T-helper 9 cell (primary cell): ENCODE measurements at regions not wholly inside any gene's neighbourhood (a gene's known extent, or its start where the extent isn't known, plus 50 kb on each side); places are given as distances from the start of the nearest gene placed in this dataset.

ENCODE experiments used
- DNase-seq: peaks from one replicate; pipeline ENCODE4 v3.0.0-alpha.2; 2020

DNA sequence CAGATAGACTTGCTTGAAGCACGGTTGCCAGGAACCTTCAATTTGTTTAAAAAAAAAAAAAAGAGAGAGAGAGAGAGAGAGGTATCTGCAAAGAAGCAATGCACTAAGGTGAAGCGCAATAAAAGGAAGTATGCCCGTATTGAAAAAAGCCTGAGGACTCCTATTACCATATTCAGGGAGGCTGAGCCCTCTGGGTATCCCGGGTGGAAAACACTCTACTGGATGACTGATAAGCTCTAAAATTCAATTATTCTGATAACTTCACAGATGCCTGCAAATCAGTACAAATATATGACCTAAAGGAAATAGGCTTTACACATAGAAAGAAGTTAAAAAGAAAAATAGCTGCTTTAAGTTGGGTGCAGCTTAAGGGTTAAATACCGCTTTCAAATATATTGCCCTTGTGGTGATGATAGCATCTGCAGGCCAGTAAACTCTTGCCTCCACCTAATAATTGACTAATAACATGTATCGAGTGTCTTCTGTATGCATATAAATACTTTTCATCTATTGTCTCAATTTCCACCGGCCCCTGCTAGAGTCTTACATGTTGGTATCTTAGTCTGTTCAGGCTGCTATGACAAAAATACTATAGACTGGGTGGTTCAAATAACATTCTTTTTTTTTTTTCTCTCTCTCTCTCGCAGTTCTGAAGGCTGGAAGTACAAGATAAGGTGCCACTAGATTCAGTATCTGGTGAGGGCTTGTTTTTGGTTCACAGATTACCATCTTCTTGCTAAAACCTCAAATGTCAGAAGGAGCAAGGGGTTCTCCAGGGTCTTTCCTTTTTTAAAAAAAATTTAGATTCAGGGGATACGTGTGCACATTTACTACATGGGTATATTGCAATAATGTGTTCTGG is 187.4 kb upstream of the JARID2 start:
- DNase-seq, result no peak

DNA sequence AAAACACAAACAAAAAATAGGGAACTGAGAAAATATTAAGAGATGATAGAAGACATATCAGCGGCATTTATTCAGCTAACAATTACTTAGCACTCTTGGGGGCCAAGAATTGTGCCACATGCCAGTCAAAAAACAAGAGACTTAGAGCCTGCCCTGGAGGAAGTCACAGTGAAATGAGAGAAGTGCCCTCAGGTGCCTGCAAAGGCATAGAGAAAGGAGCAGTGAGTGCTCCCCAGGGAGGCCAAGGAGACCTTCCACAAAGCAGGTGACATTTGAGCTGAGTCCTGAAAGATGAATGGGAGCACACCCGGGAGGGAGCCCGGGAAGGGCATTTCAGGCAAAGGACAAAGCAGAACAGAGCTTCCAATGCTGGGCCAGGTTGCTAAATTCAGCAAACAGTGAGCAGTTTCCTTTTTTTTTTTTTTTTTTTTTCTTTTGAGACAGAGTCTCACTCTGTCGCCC is 184.7 kb upstream of the JARID2 start:
- no peak for DNase-seq

DNA sequence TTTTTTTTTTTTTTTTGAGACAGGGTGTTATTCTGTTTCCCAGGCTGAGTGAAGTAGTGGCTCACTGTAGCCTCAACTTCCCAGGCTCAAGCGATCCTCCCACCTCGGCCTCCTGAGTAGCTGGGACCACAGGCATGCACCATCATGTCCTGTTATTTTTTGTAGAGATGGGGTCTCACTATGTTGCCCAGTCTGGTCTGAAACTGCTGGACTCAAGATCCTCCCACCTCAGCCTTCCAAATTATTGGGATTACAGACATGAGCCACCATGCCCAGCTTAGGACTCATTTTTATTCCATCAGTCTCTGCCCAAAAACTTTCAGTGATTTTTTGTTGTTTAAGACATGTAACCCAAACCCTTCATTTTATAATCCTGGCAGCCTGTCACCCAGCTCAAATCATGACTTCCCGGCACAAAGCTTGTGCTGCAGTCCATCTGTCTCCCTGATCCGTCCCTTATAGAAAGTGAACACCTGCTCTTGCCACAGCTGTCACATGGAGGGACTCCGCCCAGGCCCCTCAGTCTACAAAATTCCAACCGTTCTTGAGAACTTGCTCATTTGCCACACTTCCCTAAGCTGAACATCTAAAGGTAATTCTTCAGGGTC is 183.9 kb upstream of the JARID2 start:
- no peak for DNase-seq

DNA sequence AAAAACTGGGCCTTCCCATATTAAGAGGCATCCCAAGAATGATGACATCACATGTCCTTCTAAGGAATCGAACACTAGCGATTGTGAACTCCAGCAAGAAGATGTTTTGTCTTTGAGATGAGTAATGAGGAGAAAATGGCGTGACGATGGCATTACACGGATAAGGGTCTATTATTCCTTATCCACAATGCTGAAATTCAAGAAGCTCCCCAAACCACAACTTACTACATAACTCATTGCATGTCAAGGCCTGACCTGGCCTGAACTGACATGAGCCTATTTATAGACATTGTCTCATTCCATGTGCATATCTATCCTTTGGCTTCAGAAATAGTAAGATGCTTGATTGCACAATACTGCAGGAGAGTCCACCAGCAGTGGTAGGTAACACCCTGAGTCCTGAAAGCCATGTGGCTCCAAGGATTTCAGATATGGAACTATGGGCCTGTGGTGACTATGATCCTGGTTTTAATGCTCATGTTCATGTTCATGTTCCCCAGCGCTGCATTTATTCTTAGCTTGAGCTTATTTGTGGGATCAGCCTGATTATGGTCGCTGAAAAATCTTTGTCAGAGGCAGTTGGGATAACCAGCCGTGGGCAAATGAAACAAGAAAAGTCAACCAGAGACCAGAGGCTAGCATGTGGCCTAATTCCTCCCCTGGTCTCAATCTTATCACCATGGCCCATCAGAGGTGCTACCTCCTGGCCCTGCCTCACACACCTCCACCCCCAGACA is 183.2 kb upstream of the JARID2 start:
- no peak for DNase-seq

DNA sequence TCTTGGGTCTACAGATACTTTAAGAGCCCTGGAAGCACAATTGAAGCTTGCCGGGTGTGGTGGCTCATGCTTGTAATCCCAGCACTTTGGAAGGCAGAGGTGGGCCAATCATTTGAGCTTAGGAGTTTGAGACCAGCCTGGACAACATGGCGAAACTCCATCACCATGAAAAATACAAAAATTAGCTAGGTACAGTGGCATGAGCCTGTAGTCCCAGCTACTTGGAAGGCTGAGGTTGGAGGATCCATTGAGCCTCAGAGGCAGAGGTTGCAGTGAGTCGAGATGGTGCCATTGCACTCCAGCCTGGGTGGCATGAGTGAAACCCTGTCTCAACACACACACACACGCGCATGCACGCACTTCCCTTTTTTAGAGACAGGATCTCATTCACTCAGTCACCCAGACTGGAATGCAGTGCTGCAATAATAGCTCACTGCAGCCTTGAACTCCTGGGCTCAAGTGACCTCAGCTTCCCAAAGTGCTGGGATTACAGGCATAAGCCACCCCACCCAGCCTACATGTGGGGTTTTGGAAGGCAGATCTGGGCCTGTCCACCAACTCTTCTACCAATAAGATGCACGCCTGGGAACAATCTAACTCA is 182.5 kb upstream of the JARID2 start:
- no peak for DNase-seq

DNA sequence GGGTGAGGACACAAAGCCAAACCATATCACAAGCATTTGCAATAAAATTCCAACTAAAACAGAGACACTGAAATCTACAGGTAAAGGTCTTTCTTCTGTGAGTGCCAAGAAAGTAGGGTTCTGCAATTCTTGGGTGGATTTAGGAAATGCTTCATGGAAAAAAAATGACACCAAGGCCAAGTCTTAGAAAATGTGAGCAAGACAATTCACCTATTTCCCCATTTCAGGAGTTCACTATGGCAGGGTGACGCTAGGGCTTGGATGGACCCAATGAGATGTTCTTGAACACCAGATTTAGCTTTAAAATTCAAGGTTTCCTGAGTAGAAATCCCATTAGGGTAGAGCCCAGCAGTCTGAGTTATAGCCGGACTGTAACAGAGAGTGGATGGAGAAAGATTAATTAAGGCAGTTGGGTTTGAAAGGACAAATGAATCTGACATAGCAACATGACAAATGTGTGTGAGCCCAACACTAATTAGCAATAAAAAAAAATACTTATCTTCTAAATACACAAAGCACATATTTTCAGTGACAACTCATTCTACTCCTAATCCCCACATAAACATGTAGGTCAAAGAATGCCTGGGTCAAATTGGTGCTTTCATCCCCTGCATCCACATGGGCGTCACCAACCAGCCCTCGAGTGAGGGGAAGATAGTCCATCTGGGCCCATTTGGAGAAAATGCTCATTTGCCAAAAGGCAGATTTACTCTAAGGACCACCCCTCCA is 180.4 kb upstream of the JARID2 start:
- DNase-seq, result no peak

DNA sequence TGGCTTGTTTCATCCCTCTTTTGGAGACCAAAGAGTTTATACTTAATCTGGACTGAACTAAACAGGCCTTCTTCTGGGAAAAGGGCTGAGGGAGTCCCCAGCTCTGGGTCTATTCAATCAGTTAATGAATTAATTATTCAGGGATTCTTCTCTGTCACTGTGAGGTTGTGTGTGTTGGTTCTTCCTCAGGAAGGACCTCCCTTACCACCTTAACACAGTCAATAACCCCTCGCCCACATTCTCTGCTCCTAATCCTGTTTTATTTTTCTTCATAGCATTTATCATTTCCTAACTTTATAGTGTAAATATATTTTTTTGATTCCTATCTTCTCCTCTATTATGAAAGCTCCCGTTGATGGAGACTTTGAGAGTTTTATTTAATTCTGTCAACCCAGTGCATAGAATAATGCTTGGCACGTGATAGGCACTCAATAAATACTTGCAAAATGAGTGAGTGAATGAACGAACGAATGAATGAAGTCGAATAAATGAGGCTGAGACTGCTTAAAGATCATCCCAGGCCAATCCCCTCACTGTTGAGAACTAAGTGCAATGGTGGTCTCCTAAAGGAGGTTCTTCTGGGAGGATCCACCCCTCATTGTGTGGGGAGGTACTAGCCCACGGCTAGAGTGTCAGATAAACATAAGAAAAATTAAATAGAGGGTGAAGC is 179.6 kb upstream of the JARID2 start:
- DNase-seq, result no peak

DNA sequence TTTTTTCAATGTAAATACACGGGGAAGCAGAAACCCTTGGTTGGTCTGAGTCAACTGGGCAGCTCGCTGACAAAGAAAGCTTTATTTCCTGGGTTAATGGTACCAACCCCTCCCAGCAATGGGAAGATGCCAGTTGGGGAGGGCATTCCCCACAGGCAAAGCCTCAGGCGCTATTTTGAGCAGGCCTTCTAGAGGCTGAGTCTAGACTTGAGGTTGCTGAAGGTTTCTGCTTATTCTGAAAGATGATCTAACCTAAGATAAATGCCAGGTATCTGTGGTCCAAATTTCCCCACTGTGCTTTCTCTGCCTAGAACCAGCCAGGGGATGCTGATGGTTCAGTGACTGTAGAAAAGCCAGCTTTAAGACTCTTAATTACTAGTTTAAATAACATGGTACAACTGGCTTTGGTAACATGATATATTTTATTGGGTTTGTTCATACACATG is 172.5 kb upstream of the JARID2 start:
- no peak for DNase-seq

DNA sequence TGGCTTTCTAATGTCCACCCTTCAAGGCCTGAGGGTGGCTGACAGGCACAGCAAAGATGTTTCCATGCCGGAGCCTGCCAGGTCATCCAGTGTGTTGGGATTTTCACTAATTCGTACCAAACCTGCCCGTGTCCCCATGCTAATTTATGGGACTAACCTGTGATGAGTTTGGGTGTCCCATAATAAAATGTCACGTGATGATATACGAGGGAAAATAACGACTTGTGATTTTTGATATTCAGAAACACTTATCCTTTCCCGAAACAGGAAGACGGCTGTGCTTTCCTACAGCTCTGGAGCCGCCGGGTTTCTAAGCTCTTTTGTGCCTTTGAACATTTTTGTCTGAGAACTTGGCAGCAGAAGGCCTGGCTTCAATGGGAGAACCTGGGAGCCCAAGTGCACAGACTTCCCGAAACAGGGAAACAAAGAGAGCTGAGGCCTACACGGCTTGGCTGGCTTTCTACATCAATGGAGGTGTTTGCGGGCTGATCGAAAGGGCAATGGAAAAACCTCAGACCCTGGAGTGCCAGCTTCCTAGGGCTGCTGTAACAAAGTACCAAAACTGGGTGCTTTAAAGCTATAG is 171.9 kb upstream of the JARID2 start:
- DNase-seq, result no peak

DNA sequence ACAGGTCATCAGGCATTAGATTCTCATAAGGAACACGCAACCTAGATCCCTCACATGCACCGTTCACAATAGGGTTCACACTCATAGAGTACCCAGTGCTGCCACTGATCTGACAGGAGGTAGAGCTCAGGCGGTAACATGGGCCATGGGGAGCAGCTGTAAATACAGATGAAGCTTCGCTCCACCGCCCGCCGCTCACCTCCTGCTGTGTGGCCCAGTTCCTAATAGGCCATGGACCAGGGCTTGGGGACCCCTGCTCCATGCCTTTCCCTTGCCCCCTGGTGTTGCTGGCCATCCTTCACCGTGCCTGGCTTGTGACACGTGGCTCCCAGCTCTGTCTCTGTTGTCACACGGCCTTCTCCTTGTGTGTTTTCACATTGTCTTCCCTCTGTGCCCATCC is 171.1 kb upstream of the JARID2 start:
- no peak for DNase-seq

DNA sequence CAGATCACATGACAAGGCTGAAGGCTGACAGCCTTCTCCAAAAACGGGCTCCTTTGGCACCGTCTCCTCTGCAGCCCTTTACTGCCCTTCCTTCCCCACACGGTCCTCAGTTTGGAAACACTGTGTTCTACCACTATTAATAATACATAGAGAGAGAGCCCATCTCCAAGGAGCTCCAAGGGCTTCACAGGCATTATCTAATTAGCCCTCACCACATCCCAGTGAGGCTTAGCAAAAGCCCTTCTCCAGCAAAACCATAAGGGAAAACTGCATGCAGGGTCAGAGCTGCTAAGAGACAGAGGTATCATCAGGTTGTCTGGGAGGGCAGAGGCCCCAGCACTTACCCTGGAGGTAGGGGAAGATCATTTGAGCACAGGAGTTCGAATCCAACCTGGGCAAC is 169.3 kb upstream of the JARID2 start:
- DNase-seq, result no peak

DNA sequence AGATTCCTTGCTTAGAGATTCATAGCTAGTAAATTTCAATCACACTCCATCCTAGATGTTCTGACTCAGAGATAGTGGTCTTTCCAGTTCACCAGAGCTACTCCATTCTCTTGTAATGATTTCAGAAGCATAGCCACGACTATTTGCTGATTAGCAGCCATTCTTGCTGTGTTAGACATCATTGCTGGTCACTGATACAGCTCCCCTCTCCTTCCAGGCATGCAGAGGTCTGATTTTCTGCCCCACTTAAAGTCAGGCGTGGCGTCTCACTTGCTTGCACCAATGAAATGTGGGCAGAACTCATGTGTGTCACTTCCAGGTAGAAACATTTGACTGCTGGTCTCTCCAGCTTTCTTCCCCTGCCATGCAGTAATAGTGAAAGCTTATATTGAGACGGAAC is 168.9 kb upstream of the JARID2 start:
- DNase-seq, result no peak

DNA sequence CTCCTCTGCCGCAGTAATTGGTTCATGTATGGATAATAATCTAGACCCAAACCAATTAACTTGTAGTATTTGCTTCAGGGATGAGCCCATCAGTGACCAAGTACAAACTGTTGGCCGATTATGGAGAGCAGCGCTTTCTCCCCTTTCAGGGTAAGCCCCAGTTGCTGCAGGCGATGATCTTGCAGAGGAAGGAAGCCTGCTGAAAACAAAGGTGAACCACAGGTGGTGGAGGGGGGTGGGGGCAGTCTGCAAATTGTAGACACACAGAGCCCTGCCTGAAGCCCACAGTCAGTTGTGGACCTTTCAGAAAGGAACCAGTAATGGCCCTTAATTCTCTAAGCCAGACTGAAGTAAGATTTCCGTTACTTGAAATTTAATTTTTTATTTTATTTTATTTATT is 167.9 kb upstream of the JARID2 start:
- DNase-seq, result no peak

DNA sequence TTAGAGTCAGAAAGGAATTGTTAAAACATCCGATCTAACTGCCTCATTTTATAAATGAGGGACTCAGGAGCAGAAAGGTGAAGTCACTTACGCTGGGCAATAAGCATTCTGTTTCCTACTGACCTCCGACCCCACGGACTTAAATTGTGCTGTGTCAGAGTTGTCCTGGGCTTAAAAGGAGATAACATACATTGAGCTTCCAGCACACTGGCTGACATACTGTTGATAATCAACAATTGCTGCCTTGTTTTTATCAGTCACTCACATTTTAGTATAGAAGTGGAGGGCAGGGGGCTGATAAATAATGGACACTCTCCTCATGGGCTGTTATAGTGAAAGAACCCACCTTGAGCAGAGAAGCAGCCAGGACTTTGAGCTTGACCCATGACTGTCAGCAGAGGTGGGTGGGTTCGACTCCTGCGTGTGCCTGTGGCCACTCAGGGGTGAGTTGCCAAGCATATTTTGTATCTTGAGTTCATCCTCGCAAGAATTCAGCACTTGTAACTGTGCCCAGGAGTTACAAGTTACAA is 166.5 kb upstream of the JARID2 start:
- no peak for DNase-seq

DNA sequence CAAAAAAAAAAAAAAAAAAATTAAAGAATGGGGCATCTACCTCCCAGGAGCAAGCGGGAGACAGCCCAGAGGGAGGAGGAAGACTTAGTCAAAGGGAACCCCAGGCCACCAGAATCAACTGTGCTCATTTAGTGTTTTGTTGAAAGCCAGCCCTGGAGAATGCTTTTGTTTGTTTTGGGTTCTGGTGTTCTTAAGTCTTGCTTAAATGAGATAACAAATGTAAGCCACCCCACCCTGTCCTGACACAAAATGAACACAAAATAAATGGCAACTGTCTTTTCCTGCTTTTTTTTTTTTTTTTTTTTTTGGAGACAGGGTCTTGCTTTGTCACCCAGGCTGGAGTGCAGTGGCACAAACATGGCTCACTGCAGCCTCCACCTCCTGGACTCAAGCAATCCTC is 165.0 kb upstream of the JARID2 start:
- DNase-seq, result no peak

DNA sequence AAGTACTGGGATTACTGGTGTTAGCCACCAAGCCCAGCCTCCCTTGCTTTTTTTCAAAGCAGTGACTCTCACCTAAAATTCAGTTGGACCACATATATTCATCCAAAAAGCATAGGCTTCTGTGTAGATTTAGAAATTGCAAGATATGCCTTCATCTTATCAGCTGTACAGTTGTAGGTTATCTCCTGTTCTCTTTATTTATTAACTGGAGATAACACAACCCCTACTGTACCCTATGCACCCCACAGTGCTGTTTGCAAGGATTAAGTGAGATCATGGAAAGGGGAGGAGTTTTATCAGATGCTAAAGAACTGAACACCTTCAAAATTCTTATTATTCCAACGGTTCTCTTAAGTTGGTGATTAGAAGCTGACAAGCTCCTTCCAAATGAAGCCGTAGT is 164.4 kb upstream of the JARID2 start:
- no peak for DNase-seq

DNA sequence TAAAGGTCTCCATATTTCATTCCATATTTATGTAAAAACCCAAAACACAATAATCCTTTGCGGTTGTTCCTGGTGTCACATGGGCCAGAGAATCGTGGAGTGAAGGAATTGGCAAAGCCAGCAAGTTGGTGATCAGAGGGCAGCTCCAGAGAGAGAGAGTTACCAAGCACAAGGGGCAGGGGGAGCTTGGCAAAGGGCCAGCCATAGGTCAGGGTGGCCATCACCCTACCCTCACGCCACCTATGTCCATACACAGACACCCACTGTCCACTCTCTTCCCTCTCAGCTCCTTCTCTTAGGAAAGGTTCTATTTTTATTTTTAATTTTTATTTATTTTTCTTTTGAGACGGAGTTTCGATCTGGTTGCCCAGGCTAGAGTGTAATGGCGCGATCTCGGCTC is 163.2 kb upstream of the JARID2 start:
- no peak for DNase-seq

DNA sequence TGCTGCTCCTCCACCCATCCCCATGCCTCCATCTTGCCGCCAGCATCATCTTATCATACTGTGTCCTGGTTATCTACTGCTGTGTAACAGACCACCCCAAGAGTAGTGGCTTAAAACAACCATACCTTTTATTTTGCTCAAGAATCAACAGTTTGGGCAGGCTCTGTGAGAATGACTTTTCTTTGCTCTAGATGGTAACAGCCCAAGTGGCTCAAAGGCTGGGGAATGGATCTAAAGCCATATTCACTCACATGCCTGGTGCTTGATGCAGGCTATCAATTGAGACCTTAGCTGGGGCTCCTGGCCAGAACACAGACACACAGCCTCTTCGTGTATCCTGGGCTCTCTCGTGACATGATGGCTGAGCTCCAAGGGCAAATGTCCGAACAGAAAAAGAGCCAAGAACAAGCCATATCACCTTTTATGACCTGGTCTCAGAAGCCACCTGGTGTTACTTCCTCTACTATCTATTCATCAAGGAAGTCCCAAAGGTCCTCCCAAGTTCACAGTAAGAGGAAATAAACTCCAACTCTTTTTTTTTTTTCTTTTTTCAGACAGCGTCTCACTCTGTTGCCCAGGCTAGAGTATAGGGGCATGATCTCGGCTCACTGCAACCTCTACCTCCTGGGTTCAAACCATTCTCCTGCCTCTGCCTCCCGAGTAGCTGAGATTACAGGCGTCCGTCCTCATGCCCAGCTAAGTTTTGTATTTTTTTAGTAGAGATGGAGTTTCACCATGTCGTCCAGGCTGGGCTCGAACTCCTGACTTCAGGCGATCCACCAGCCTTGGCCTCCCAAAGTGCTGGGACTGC is 159.3 kb upstream of the JARID2 start:
- no peak for DNase-seq

DNA sequence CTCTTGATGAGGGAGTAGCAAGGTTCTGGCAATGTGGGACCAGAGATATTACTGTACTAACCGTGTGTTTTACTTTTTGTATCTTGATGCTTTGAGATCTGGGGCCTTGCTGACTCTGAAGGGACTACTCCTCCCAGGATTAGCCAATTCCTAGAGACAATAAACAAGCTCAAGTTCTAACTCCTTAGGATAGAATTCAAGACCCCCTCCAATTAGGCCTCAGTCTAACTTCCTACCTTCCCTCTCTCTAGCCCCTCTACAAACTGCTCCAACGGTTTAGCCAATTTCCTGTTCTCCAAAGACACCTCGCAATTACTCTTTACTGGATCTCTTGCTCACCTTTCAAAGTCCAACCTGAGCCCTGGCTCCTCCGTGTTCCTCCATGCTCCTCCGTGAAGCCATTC is 158.7 kb upstream of the JARID2 start:
- DNase-seq, result no peak

DNA sequence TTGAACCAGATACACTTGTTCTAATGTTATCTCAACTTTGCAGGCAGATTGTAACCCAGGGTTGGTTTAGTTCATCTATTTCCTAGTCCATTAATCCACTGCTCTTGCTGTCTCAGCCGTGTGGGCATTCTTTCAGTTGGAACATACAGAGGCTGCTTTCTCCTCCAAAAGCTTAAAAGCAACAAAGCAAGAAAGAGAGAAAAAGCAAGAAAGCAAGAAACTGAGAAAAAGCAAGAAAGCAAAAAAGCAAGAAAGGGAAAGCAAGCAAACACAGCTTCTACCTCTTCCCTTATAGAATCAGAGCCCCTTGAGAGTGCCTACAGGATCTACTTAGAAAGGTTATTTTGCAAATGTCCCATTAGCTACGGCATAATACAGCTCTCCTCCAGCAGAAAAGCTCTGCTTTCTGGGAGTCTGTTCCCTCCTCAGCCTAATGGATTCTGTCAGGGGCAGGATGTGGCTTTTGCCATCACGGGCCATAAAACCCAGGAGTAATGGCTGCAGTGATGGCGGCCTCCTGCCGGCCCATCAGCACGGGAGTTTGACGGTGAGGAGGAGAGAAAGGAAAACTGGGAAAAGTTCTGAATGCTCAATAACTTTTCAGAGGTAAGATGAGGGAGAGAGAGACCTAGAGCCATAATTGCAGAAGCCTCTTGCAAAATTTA is 156.8 kb upstream of the JARID2 start:
- no peak for DNase-seq
